ENCODE measurements at regions not wholly inside any gene's neighbourhood (a gene's known extent, or its start where the extent isn't known, plus 50 kb on each side); places are given as distances from the start of the nearest gene placed in this dataset.

- Mint-ChIP-seq H3K36me3 (ENCODE audit: unreplicated experiment) (no peaks in the 10 kb centered on the region), H3K27me3 (ENCODE audit: unreplicated experiment) (peaks cover 5% of the 10 kb centered on the region), H3K4me3 (ENCODE audit: unreplicated experiment) (no peak overlapping the region), H3K27ac (ENCODE audit: unreplicated experiment) (no peak overlapping the region), H3K9me3 (ENCODE audit: unreplicated experiment) (peaks cover 17% of the 10 kb centered on the region), H3K4me1 (ENCODE audit: unreplicated experiment) (no peaks in the 10 kb centered on the region)
- DNase-seq (ENCODE audit: extremely low spot score, unreplicated experiment), result no peak
- TF ChIP-seq, protein P1, sequence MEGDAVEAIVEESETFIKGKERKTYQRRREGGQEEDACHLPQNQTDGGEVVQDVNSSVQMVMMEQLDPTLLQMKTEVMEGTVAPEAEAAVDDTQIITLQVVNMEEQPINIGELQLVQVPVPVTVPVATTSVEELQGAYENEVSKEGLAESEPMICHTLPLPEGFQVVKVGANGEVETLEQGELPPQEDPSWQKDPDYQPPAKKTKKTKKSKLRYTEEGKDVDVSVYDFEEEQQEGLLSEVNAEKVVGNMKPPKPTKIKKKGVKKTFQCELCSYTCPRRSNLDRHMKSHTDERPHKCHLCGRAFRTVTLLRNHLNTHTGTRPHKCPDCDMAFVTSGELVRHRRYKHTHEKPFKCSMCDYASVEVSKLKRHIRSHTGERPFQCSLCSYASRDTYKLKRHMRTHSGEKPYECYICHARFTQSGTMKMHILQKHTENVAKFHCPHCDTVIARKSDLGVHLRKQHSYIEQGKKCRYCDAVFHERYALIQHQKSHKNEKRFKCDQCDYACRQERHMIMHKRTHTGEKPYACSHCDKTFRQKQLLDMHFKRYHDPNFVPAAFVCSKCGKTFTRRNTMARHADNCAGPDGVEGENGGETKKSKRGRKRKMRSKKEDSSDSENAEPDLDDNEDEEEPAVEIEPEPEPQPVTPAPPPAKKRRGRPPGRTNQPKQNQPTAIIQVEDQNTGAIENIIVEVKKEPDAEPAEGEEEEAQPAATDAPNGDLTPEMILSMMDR (IDR thresholded peaks at IDR 0.05), result no peak
Observed at GRCh38 chr12:115017346-115017745, 333.4 kb upstream of the TBX3 start.

DNA sequence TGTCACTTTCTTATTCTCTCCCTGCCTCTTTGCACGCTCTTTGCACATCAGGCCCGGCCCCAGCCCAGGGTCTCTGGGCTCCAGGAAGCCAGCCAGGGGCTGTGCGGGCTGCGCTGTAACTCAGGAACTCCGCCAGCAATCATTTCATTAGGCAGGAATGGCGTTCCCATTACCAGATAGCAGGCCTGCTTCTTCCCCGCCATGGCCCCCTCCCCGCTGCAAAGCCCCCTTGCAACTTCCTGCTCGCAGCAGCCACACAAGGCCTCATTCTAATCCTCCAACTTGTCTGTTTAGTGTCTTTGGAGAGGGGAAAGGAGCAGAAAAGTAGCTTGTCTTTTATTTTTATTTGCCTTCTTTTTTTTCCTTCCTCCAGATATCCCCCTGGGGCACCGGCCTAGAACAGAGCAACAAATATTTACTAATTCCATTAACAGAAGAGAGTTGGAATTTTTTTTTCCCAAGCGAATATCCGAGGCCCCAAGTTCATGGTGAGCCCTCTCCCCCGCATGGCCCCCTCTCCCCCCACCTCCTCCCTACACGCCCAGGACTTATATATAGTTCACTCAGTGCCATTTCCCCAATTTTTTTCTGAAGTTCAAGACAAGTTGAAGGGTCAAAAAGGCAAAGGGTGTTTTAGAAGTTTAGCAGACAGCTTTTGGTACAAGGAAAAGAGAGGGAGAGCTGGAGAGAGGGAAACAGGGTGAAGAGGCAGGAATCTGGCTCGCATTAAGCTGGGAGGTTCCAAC is 329.4 kb upstream of the TBX3 start:
- TF ChIP-seq, protein P1 (IDR thresholded peaks at IDR 0.05), result no peak
- Mint-ChIP-seq H3K27ac (ENCODE audit: unreplicated experiment) (no peak overlapping the region), H3K36me3 (ENCODE audit: unreplicated experiment) (no peaks in the 10 kb centered on the region), H3K27me3 (ENCODE audit: unreplicated experiment) (peaks cover 5% of the 10 kb centered on the region), H3K4me3 (ENCODE audit: unreplicated experiment) (no peak overlapping the region), H3K9me3 (ENCODE audit: unreplicated experiment) (peaks cover 24% of the 10 kb centered on the region), H3K4me1 (ENCODE audit: unreplicated experiment) (no peaks in the 10 kb centered on the region)
- DNase-seq (ENCODE audit: extremely low spot score, unreplicated experiment), result no peak

GRCh38 chr12:115012861-115013235 is 328.9 kb upstream of the TBX3 start:
- Mint-ChIP-seq H3K36me3 (ENCODE audit: unreplicated experiment) (no peaks in the 10 kb centered on the region), H3K4me1 (ENCODE audit: unreplicated experiment) (no peaks in the 10 kb centered on the region), H3K4me3 (ENCODE audit: unreplicated experiment) (no peak overlapping the region), H3K27ac (ENCODE audit: unreplicated experiment) (no peak overlapping the region), H3K9me3 (ENCODE audit: unreplicated experiment) (peaks cover 21% of the 10 kb centered on the region), H3K27me3 (ENCODE audit: unreplicated experiment) (peaks cover 5% of the 10 kb centered on the region)
- no peak for DNase-seq (ENCODE audit: extremely low spot score, unreplicated experiment)
- TF ChIP-seq, protein P1 (IDR thresholded peaks at IDR 0.05), result no peak

- Mint-ChIP-seq H3K4me3 (ENCODE audit: unreplicated experiment) (no peak overlapping the region), H3K27ac (ENCODE audit: unreplicated experiment) (no peak overlapping the region)
Observed at GRCh38 chr12:115011703-115012102, 327.7 kb upstream of the TBX3 start.

GRCh38 chr12:115010324-115010995 is 326.5 kb upstream of the TBX3 start:
- no peak overlapping the region for H3K4me3 Mint-ChIP-seq (ENCODE audit: unreplicated experiment)
- no peaks in the 10 kb centered on the region for H3K4me1 Mint-ChIP-seq (ENCODE audit: unreplicated experiment)
- H3K27ac Mint-ChIP-seq (ENCODE audit: unreplicated experiment), result no peak overlapping the region
- TF ChIP-seq, protein P1 (IDR thresholded peaks at IDR 0.05), result no peak
- no peaks in the 10 kb centered on the region for H3K36me3 Mint-ChIP-seq (ENCODE audit: unreplicated experiment)
- H3K9me3 Mint-ChIP-seq (ENCODE audit: unreplicated experiment), result peaks cover 15% of the 10 kb centered on the region
- H3K27me3 Mint-ChIP-seq (ENCODE audit: unreplicated experiment), result peaks cover 5% of the 10 kb centered on the region
- no peak for DNase-seq (ENCODE audit: extremely low spot score, unreplicated experiment)

More at GRCh38 chr12:115011703-115012102, 327.7 kb upstream of the TBX3 start:
- Mint-ChIP-seq H3K9me3 (ENCODE audit: unreplicated experiment) (peaks cover 15% of the 10 kb centered on the region), H3K36me3 (ENCODE audit: unreplicated experiment) (no peaks in the 10 kb centered on the region), H3K27me3 (ENCODE audit: unreplicated experiment) (peaks cover 5% of the 10 kb centered on the region), H3K4me1 (ENCODE audit: unreplicated experiment) (no peaks in the 10 kb centered on the region)
- TF ChIP-seq, protein P1 (IDR thresholded peaks at IDR 0.05), result no peak
- no peak for DNase-seq (ENCODE audit: extremely low spot score, unreplicated experiment)
